Stimulated activated CD4-positive, alpha-beta T cell treated with anti-CD3 and anti-CD28 coated beads, Interleukin-12 subunit alpha, Interleukin-12 subunit beta, amount 100 ng/mL, for 48 hours (primary cell): ENCODE measurements at regions not wholly inside any gene's neighbourhood (a gene's known extent, or its start where the extent isn't known, plus 50 kb on each side); places are given as distances from the start of the nearest gene placed in this dataset.
"Not testable (repeated sequence)": the region's sequence is repeated elsewhere in the genome, so short reads cannot be mapped to it uniquely, and the experiment has no call there.

Experiments
- DNase-seq, 3 donors: peaks; one replicate each; pipeline ENCODE4 v3.0.0-alpha.2; 2020; ENCODE audit warnings: low read depth in 2 of 3, low spot score in 1 of 3

DNA sequence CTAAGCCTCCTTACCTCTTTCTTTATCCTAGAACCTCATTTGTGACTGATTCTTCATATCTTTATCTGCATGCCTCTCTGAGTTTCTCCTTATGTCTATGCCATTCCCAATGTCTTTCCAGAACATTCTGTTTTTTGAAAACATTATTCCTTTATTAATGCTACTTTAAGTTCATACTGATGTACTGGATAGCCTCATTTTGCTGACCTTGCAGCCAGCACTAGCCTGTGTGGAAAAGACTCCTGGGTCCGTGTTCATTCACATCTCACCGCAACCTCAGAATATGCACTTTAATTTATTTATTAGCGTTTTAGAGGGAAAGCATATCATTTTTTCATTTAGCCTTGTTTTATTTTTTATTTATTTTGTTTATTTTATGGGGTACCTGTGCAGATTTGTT is 208.1 kb upstream of the NPVF start:
- no peak for DNase-seq

DNA sequence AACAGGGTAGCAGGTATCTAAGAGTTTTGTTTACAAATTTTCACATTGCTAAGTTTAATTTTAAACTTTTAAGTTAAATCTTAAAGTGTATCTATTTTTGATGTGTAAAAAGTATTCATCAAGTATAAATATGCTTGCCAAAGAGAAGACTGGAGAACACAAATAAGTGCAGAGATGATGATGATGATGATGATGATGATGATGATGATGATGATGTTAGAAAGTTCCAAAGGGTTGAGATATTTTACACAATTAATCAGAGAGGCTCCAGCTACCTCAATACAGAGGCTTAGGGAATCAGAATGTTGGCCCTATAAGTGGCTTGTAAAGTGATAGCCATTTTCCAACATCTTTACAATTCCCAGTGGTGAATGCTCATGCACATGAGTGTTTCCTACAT is 209.0 kb upstream of the NPVF start:
- no peak for DNase-seq

DNA sequence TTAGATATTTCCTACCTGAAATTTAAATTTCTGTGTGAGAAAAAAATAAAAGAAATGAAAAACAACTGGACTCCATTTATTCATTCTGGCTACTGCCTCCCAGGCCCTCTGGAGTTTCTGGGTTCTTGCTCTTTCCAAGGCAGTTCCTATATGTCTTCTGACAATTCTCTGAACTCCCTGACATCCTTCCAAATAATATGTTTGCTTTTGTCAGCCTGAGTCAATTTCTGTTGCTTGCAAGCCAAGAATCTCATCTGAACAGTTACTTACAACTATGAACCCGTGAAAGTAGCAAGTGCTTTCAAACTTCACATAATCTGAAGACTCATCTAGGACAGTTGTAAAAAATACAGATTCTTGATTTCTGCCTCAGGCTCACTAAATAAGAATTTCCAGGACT is 216.7 kb upstream of the NPVF start:
- no peak for DNase-seq

DNA sequence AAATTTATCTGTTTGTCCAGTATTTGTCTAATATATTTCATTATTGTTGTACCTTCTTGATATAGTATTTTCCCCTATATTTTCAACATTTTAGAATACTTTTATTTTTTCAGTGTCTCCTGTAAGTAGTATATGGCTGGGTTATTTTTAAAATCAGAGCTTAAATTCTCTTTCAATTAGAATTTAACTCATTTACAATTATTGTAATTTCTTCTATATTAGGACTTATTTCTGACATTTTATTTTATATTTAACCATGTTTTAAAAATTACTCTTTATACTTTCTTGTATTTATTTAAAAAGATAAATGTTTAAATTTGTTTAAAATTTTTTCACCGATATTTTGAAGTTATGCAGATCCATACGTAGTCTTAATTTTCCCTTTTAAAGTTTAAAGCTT is 220.0 kb upstream of the NPVF start:
- no peak for DNase-seq

DNA sequence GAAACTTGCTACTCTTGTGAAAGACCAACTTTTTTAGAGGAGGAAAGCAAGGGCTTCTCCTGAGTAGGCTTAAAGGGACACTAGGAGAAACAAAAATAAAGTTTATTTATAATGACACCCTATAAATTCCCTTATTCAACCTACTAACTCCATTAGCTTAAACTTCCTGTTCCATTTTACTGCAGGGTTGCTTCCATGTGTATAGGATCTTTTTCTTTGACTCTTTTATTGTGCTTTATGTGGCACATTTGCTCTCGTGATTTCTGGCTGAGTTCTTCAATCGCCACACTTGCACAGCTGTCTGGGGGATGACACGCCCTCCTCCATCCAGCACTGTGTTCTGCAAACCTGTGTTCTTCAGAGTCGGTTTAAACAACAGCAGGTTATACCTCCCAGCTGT is 225.7 kb upstream of the NPVF start:
- DNase-seq: no peak

DNA sequence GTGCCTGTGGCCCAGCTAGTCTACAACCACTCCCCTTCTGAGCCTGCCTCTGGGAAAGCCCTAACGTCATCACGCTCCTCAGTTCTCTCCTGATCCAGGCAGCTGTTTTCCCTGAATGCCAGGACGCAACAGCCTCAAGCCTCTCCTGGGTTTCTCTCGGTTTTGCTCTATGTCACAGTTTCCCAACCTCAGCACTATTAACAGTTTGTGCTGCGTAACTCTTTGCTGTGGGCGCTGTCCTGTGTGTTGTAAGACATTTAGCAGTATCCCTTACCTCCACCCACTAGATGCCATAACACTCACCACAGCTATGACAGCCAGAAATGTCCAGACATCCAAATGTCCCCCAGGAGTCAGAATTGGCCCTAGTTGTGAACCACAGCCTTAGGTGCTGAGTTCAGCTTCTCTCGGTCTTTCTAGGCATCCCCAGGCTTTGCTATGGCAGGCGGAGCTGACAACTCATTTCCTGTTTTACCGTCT is 226.3 kb upstream of the NPVF start:
- no peak for DNase-seq

DNA sequence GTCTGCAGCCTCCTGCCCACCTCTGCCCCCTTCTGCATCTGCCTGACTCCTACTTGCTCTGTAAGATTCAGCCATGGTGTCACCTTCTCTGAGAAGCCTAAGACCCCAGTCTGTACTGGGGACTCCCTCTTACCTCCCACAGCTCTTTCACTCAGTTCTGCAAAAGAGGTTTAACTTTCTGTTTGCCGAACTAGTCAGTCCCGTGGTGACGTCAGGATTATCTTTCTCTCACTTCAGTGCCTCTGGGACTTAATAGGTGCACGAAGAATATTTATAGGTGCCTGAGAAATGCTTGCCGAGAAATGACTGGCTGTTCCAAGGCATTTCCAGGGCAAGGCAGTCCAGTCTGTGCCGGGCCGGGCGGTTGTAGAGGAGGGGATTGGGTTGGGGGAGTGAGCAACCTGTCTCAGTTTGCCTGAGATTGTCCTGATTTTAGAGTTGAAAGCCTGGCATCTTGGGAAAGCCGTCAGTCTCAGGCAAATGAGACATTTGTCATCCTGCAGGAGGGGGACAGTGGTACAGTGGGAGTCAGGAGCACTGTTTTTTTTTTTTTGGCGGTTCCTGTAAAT is 227.5 kb upstream of the NPVF start:
- no peak for DNase-seq

DNA sequence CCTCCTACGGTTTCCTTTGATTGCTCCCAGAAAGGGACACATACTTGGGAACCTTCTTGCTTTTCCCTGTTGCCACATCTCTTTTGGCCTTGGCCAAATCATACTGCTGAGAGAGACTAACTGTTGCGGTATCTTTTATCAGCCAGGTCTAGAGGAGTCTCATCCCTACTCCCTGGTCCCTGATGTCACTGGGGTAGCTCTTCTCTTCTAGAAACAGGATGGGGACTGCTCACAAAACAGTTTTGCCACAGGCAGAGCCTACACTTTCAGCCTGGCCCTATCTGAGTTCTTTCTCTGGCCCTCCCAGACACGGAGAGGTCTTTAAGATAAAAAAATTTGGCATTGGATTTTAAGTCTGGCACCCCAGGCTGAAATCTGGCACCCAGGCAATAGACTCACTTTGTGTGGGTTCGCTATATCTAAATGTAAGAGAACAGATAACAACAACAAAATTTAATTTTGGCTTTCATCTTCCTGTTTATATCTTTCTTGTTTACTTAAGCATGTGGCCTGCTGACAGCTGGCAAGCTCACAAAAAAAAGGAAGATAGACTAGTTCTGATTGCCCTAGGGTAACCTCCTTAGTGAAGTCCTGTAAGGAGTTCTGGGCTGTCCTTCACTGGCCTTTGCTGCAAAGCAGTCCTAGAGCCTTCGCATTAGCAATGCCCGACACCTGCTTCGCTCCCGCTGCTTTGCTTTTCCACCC is 228.3 kb upstream of the NPVF start:
- no peak for DNase-seq

DNA sequence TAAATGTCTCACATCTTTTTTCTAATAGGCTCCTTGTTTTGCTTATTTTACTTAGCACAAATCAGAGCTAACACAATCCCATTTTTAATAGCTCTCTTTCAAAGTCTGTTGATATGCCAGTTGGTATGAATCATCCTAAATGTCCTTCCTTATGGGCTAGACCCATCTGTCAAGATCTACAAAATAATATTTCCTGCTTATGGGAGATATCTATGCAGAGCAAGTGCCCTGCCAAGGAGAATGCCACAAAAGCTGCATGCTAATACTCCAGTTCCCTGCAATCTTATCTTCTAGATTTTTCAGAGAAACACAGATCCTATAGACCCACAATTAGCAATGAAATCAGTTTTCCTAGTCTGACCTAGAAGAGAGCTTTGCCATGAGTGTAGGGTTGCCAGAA is 230.8 kb upstream of the NPVF start:
- DNase-seq: no peak

DNA sequence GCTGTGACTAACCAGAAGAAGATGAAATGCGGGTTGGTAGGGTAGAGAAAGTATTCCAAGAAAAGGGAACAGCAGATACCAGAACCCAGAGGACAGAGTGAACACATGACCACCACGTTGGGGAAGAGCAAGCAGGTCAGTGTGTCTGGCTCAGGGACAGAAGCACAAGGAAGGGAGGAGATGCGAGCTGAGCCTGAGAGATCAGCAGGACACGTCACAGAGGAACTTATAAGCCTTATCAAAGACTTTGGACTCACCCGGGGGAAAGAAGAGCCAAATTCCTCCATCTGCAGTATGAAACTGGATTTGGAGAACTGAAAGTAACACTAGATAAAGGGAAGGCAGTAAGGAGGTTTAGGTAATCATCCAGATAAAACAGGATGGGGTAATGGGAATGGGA is 232.1 kb upstream of the NPVF start:
- no peak for DNase-seq

DNA sequence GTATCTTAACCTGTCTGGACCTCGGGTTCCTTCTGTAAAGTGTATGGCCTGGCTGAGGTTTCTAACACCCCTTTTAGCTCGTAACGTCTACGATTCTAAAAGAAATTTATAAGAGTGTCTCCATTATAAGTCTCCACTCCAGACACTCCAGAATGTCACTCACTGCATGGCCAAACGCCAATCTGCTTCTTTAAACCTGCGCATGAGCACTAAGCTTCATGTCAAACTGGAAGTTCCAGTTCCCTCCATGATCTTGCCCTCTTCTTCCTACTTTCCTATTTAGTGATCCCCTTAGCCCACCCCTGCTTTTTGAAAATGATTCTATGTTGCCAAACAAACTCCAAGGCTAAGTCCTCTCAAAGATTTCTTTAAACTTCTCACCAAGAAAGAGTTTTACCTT is 241.4 kb upstream of the NPVF start:
- no peak for DNase-seq

DNA sequence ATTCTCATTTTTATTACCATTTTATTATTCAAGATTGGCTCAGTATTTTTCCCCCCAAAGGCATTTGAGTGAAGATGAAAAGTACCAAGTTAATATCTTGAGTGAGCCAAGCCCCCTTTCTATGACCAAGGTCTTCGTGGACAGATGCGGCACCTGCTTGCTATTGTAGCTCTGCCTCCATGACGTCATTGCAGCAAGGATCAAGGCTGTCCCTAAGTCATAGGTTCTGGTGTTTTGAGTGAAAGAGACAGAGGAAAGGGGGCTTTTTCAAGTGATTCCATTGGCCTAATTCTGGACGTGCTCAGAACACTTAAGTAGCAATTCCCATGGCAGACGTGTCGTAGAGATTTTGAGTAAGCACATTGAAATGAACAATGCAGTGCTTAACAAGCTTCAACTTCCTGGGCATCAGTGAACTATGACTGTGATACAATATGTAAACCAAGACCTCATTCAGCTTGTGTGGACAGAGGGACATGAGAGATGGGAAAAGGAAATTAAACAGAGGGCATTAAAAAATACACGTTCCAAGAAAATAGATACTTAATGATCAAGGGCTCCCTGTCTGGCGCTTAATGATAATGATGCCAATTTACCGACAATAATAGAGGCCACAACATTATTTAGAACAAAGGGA is 248.7 kb upstream of the NPVF start:
- no peak for DNase-seq

DNA sequence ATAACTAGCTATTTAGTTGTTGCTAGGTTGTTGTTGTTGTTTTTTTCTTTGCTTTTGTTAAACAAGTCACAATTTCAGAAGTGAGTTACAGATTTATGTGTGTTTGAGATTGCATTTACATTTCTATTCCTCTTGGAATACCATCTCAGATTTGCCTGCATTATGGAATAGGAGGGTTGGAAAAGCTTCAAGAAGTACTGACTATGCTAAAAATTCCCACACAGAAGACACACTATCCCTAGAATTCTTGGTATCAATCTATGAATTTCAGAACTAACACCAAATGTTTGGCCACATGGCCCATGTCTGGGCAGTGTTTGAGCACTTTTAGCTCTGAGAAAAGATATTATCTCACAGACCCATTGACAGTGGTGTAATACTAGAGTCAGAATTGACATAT is 249.9 kb upstream of the NPVF start:
- DNase-seq: not testable (repeated sequence)

DNA sequence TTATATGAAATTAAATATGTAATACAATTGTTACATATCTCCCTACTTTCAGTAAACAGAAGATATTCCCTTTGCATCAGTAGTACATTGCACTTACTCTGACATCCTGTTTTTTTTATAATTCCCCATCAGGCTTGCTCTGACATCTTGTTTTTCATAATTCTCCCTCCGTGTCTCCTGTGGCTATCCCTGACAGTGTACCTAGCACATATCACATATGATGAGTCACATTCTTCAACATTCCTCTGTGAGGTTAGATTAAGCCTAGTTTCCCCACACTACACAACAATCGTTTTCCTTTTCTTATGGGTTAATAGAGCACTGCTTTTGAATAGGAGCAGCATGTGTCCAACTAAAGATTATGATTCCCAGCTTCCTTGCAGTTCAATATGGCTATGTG is 250.6 kb upstream of the NPVF start:
- no peak for DNase-seq

DNA sequence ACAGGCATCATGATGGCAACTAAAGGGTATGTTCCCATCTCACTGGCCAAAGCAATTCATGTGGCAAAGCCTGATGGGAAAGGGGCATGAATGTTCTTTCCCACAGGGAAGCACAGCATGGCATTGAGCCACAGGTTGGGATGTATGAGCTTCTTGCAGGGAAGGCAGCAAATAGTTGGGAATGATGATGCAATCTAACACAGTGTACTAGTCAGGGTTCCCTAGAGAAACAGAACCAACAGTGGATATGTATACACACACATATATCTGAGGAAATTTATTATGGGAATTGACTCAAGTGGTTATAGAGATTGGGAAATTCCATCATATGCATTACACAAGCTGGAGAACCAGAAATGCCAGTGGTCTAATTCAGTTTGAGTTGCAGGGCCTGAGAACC is 253.6 kb upstream of the NPVF start:
- DNase-seq: no peak

DNA sequence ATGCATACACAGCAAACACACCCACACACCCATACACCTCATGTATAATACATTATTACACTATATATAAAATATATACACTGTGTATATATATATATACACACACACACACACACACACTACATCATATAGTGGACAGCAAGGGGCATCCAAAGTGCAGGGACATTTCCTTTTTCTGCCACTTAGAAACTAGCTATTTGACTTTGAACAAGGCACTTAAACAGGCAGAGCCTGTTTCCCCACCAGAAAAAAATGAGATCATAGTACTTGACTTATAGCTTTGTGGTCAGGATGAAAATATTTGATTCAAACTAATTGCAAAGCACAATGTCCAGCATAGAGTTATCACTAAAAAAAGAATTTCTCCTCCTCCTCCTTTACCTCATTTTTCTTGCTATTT is 254.3 kb upstream of the NPVF start:
- no peak for DNase-seq

DNA sequence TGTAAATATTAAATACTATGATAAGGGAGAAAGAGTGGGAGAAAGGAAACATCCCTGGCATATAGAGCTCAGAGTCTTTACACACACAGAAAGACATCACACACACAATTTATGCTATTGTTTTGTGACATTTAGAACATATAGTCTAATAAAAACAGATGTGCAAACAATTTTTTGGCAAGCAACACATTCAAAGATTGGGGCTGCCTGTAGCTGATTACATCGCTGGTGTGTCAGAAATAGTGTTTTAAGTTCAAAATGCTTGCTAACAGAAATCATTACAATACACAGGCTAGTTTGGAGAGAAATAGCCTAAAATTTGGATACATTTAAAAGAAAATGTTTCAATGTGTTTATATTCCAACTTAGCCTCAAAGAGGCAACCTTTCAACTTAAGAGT is 256.7 kb upstream of the NPVF start:
- DNase-seq: no peak

DNA sequence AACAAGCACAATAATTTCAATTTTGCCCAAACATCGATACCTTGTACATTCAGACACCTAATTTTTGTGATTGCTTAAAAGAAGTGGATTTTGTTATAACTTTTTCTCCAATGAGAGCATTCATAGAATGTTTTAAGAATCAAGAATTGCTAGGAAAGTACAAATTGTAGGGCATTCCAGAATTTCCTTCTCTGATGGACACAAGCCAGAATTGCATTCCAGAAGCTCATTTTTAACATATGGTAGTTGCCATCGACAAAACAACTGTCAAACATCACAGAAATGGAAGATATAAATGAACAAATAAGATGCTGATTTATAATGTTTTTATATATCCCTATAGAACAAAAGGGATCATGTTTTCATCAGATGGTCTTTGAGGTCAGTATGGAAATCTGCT is 258.4 kb upstream of the NPVF start:
- DNase-seq: no peak

DNA sequence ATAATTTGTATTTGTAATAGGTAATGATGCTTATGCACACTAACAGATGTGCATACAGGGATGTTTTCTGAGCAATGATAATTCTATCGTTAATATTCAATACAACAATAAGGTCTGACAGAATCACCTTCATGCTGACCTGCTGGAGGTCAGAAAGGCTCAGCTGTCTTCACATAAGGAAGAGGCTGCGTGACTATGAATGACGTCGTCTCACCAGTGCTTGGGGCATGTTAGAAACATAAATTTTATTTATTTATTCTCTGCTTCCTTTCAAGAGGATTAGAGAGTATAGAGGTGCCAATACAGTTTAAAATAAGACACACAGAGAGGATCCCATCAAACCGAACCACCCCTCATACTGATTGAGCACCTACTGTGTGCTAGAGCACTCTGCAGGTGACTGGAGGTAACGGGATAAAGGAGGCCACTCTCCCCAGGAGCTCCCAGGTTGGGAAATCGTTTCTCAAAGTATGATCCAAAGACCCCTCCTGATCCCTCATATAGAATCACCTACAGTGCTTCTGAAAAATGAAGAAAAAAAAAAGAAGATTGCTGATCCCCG is 265.6 kb upstream of the NPVF start:
- no peak for DNase-seq

DNA sequence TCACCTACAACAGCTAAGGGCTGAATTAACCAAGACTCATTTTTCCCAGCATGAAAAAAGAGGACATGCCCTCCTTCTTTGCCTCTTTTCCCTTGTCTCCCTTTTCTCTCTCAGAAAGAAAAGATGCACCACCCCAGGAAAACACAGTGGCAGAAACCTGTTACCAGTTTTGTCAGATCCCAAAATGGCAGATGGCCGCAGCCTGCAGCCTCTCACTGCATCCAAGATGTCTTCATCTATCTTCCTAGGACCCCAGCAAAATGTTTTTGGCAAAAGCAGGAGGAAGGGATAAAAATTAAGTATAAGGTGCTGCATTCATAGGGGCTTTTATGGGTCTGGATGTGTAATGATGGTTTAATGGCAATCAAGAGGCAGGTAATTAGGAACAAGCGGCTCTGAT is 266.6 kb upstream of the NPVF start:
- no peak for DNase-seq

DNA sequence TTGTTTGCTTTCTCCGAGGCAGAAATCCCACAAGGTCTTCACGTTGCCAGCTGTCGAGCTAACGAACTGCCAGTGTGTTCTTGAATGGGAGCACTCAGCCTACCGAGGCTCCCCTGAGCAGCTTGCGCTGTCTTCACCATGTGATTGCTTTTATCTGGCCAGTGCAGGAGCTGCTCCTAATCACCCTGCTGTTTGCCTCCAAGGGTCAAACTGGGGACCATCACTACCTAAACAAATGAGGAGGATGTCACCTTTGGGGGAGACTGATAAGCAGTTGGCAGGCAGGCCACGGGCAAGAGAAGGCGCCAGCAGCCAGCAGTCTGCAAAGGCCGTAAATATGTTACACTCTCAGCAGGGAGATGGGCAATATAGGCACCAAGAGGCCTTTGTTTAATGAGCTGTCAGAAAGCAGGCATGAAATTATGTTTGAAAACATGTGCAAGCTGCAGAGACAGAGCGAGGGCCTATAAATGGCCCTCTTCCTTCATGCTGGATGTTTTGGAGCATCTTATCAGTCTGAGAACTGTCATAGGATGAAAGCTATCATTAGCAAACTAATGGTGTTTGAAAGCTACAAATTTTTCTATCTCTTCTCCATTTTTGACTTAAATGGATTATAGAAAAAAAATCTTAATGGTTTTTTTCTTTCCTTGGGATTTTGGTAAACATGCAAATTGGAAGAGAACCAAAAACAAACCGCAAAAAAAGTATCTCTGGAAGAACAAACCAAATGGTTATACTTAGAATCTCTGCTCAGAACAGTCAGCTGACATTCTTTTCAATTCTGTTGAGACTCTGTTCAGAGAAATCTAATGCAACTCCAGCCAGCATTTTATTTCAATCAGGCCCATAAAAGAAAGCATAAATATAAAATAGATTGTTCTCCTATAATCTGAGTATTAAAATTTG is 267.3 kb upstream of the NPVF start:
- DNase-seq: no peak
